GM23248 (cell line): ENCODE measurements at regions not wholly inside any gene's neighbourhood (a gene's known extent, or its start where the extent isn't known, plus 50 kb on each side); places are given as distances from the start of the nearest gene placed in this dataset.

ENCODE experiments used
- EZH2 ChIP-seq: fragments of 200-600 bp; sonication (generic); IDR thresholded peaks from 2 replicates; pipeline ENCODE4 v1.6.1; 2018; ENCODE audit warnings: antibody characterized with exemption, mild to moderate bottlenecking; ENCODE audit not compliant: insufficient read depth, poor library complexity, severe bottlenecking
- EZH2phosphoT487 ChIP-seq: fragments of 200-600 bp; sonication (generic); IDR thresholded peaks from 2 replicates; pipeline ENCODE4 v1.6.1; 2018; ENCODE audit warnings: antibody characterized with exemption, moderate library complexity, mild to moderate bottlenecking, low read depth; ENCODE audit not compliant: insufficient read depth

GRCh38 chr6:71489736-71490135, 201.1 kb downstream of the OGFRL1 start:
- TF ChIP-seq EZH2phosphoT487 = no peak
- TF ChIP-seq EZH2 = no peak
